ENCODE measurements at regions not wholly inside any gene's neighbourhood (a gene's known extent, or its start where the extent isn't known, plus 50 kb on each side); places are given as distances from the start of the nearest gene placed in this dataset.
A peak's percentile ranks its signal among the peaks of the same experiment; 100 is the strongest.

DNA sequence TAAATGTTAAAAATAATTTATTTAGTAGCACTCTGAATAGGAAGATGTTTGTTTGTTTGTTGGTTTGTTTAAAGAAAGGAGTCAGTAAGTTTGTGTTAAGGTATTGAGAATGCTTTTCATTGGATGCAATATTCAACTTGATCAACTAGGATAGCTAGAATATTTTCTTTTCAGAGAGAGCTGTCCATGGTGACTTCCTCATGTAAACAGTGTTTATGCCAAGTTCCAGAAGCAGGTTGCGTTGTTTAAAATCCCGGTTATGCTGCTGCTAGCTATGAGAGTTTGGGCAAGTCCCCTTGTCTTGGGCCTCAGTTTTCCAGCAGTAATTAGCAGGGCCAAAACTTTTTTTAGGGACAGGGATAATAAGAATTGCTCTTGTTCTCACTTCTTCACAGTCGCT lies 876.2 kb upstream of the HS3ST1 start:
- no peak for TF ChIP-seq TAF1 (IDR thresholded peaks at IDR 0.05; ENCODE audit: borderline replicate concordance, insufficient read depth, low read length)
- TF ChIP-seq POLR2AphosphoS5 (IDR thresholded peaks at IDR 0.05; ENCODE audit: low read depth, low read length) = no peak
- TF ChIP-seq, protein P1, sequence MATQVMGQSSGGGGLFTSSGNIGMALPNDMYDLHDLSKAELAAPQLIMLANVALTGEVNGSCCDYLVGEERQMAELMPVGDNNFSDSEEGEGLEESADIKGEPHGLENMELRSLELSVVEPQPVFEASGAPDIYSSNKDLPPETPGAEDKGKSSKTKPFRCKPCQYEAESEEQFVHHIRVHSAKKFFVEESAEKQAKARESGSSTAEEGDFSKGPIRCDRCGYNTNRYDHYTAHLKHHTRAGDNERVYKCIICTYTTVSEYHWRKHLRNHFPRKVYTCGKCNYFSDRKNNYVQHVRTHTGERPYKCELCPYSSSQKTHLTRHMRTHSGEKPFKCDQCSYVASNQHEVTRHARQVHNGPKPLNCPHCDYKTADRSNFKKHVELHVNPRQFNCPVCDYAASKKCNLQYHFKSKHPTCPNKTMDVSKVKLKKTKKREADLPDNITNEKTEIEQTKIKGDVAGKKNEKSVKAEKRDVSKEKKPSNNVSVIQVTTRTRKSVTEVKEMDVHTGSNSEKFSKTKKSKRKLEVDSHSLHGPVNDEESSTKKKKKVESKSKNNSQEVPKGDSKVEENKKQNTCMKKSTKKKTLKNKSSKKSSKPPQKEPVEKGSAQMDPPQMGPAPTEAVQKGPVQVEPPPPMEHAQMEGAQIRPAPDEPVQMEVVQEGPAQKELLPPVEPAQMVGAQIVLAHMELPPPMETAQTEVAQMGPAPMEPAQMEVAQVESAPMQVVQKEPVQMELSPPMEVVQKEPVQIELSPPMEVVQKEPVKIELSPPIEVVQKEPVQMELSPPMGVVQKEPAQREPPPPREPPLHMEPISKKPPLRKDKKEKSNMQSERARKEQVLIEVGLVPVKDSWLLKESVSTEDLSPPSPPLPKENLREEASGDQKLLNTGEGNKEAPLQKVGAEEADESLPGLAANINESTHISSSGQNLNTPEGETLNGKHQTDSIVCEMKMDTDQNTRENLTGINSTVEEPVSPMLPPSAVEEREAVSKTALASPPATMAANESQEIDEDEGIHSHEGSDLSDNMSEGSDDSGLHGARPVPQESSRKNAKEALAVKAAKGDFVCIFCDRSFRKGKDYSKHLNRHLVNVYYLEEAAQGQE (IDR thresholded peaks at IDR 0.05; ENCODE audit: insufficient read depth in 1 of 2, low read depth in 2 of 2, low read length in 2 of 2) = peak; percentile 24 to 80; a peak in 2 of 4 replicates
